Vagina (tissue), 2 donors: ENCODE measurements at regions not wholly inside any gene's neighbourhood (a gene's known extent, or its start where the extent isn't known, plus 50 kb on each side); places are given as distances from the start of the nearest gene placed in this dataset.

Source experiments
- CTCF ChIP-seq, 3 experiments: fragments of 450-650 bp in 2 of 3; fragments of 200-600 bp in 1 of 3; sonication (generic) in 1 of 3; IDR thresholded peaks; one replicate each; pipeline ENCODE4 v1.5.1; 2017 to 2019; ENCODE audit warnings: antibody characterized with exemption in 3 of 3, mild to moderate bottlenecking in 2 of 3, moderate library complexity in 2 of 3
- POLR2A ChIP-seq, 2 donors: fragments of 450-650 bp; IDR thresholded peaks; one replicate each; pipeline ENCODE4 v1.6.1; 2017; ENCODE audit warnings: antibody characterized with exemption in 2 of 2, mild to moderate bottlenecking in 2 of 2, moderate library complexity in 2 of 2
- POLR2AphosphoS5 ChIP-seq, 2 donors: sonication (generic); formaldehyde crosslinking; IDR thresholded peaks; one replicate each; pipeline ENCODE4 v1.9.0; 2017; ENCODE audit warnings: antibody characterized with exemption in 2 of 2, mild to moderate bottlenecking in 2 of 2, low read depth in 1 of 2; ENCODE audit not compliant: insufficient read depth in 1 of 2

GRCh38 chr13:99693351-99693750 lies 192.1 kb downstream of the TM9SF2 start:
- TF ChIP-seq CTCF (IDR thresholded peaks at IDR 0.05) (no peak), POLR2AphosphoS5 (IDR thresholded peaks at IDR 0.05; ENCODE audit: insufficient read depth in 1 of 2, low read depth in 1 of 2) (no peak), POLR2A (IDR thresholded peaks at IDR 0.05) (no peak)
